ENCODE measurements at regions not wholly inside any gene's neighbourhood (a gene's known extent, or its start where the extent isn't known, plus 50 kb on each side); places are given as distances from the start of the nearest gene placed in this dataset.

DNA sequence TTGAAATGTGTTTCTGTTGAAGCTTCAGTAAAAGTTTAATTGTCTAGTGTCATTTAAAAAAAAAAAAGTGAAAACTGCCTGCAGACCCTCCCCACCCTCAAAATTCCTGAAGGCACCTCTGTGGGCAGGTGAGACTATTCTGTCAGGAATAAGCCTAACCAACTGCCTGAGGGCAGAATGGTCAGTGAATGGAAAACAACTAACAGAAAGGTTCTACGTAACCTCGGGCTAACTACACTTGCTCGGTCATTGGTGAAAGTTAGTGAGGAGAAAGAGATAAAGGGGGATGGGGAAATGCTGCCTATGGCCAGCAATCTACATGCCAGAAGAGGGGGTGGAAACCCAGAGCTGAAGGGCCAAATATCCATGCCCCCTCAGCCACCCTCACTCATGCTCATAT, 108.6 kb upstream of the SLC24A5 start:
- Histone ChIP-seq H3K9me3 (no peaks in the 10 kb centered on the region), H3K4me1 (no peaks in the 10 kb centered on the region), H3K4me3 (no peak overlapping the region), H3K27ac (no peak overlapping the region), H3K27me3 (peaks cover 0 to 5% (median 0%) of the 10 kb centered on the region in 7 donors), H3K36me3 (no peaks in the 10 kb centered on the region)
- intact Hi-C loops (cut with DNase I): loop anchor here in 1 of 10 donors (10.0 kb wide), 1 partner anchor 63 kb away; no protein-coding TSS in a partner anchor
- TF ChIP-seq, protein P1, sequence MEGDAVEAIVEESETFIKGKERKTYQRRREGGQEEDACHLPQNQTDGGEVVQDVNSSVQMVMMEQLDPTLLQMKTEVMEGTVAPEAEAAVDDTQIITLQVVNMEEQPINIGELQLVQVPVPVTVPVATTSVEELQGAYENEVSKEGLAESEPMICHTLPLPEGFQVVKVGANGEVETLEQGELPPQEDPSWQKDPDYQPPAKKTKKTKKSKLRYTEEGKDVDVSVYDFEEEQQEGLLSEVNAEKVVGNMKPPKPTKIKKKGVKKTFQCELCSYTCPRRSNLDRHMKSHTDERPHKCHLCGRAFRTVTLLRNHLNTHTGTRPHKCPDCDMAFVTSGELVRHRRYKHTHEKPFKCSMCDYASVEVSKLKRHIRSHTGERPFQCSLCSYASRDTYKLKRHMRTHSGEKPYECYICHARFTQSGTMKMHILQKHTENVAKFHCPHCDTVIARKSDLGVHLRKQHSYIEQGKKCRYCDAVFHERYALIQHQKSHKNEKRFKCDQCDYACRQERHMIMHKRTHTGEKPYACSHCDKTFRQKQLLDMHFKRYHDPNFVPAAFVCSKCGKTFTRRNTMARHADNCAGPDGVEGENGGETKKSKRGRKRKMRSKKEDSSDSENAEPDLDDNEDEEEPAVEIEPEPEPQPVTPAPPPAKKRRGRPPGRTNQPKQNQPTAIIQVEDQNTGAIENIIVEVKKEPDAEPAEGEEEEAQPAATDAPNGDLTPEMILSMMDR (IDR thresholded peaks at IDR 0.05): no peak
- 77 to 86% methylated on average over 3 of the region's 3 CpGs for WGBS, 2 donors
- no peak for ATAC-seq
- DNase-seq: no peak

DNA sequence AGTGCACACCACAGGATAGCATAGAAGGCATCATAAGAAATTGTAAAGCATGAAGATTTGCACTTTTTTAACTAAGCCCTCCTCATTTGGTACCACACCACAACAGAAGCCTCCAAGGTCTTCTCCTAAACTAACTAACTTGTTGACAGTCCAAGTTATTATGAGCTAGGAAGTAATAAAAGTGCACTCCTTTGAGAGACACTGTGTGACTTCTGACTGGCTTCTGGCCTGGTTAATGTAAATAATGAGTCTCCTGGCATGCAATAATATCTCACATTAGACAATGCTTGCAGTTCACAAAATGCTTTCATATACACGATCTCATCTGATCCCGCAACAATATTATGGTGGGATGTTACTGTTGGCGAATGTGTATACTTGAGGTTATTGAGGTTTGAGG, 103.9 kb upstream of the SLC24A5 start:
- Histone ChIP-seq H3K27me3 (peaks cover 0 to 8% (median 0%) of the 10 kb centered on the region in 7 donors), H3K27ac (no peak overlapping the region), H3K4me3 (no peak overlapping the region), H3K9me3 (no peaks in the 10 kb centered on the region), H3K4me1 (no peaks in the 10 kb centered on the region), H3K36me3 (no peaks in the 10 kb centered on the region)
- TF ChIP-seq, protein P1 (IDR thresholded peaks at IDR 0.05): no peak
- ATAC-seq (no peak), DNase-seq (no peak)
- intact Hi-C loops (cut with DNase I): loop anchor here in 1 of 10 donors (10.0 kb wide), 1 partner anchor 58 kb away; no protein-coding TSS in a partner anchor
- WGBS, 2 donors: 88 to 91% methylated on average over 3 of the region's 3 CpGs

DNA sequence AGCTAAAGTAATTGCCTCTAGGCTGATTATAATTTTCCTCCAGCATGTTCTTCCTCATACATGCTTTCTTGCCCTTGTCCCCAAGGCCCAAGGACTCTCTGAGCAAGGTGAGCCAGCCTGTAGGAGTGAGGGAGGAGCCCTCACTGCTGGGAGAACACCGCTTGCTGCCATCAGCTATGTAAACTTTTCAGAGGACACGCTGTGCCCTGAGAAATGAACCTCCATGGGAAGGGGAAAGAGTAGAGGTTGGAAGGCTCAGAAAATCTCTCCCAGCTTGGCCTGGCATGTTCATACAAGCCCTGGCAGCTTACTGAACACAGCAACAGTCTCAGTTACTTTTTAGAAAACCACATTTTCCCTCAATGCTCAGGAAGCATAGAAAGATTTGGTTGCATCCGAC, 103.0 kb upstream of the SLC24A5 start:
- intact Hi-C loops (cut with DNase I): loop anchor here in 1 of 10 donors (10.0 kb wide), 1 partner anchor 57 kb away; no protein-coding TSS in a partner anchor
- WGBS, 2 donors: 72 to 87% methylated on average over 3 of the region's 3 CpGs
- H3K9me3 ChIP-seq: peaks cover 0 to 4% (median 0%) of the 10 kb centered on the region in 11 donors
- DNase-seq (no peak), ATAC-seq (no peak)
- H3K36me3 ChIP-seq: no peaks in the 10 kb centered on the region
- H3K4me1 ChIP-seq: no peaks in the 10 kb centered on the region
- H3K4me3 ChIP-seq: no peak overlapping the region
- TF ChIP-seq, protein P1 (IDR thresholded peaks at IDR 0.05): no peak
- no peak overlapping the region for H3K27ac ChIP-seq
- peaks cover 0 to 8% (median 0%) of the 10 kb centered on the region in 7 donors for H3K27me3 ChIP-seq

DNA sequence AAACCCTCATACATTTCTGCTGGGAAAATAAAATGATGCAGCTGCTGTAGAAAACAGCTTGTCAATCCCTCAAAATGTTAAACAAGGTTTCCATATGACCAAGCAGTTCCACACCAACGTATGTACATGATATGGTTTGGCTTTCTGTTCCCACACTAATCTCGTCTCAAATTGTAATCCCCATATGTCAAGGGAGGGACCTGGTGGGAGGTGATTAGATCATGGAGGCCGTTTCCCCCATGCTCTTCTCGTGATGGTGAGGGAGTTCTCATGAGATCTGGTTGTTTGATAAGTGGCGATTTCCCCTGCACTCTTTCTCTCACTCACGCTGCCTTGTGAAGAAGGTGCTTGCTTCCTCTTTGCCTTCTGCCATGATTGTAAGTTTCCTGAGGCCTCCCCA, 100.6 kb upstream of the SLC24A5 start:
- Histone ChIP-seq H3K36me3 (no peaks in the 10 kb centered on the region), H3K27me3 (peaks cover 0 to 8% (median 0%) of the 10 kb centered on the region in 7 donors), H3K27ac (no peak overlapping the region), H3K4me1 (no peaks in the 10 kb centered on the region), H3K9me3 (peaks cover 0 to 4% (median 0%) of the 10 kb centered on the region in 11 donors), H3K4me3 (no peak overlapping the region)
- TF ChIP-seq, protein P1 (IDR thresholded peaks at IDR 0.05): no peak
- ATAC-seq (no peak), DNase-seq (no peak)
- 36 to 52% methylated on average over 6 of the region's 6 CpGs for WGBS, 2 donors
- intact Hi-C loops (cut with DNase I): no loop called here

All from heart right ventricle (tissue), 16 donors.